HEK293T (cell line): ENCODE measurements at regions not wholly inside any gene's neighbourhood (a gene's known extent, or its start where the extent isn't known, plus 50 kb on each side); places are given as distances from the start of the nearest gene placed in this dataset.
"Not testable (repeated sequence)": the region's sequence is repeated elsewhere in the genome, so short reads cannot be mapped to it uniquely, and the experiment has no call there.

Source experiments
- CTCF ChIA-PET: fragments of 350-600 bp; formaldehyde crosslinking; extraction: SDS; loops from one replicate; lab custom pipeline; 2021; ENCODE audit warnings: antibody characterized with exemption, inconsistent platforms; lab: Yijun Ruan, JAX
- POLR2A ChIA-PET: fragments of 350-600 bp; formaldehyde crosslinking; extraction: SDS; loops from one replicate; lab custom pipeline; 2020; ENCODE audit warnings: antibody characterized with exemption, inconsistent platforms; lab: Yijun Ruan, JAX
- DNase-seq: peaks from one replicate; pipeline ENCODE4 v3.0.0; 2012; ENCODE audit warnings: mixed read lengths; ENCODE audit errors: extremely low spot score
- ARNT ChIP-seq: fragments of 450-650 bp; IDR thresholded peaks from 2 replicates; pipeline ENCODE4 v1.6.1; 2017; ENCODE audit warnings: mild to moderate bottlenecking
- BHLHE40 ChIP-seq: fragments of 450-650 bp; IDR thresholded peaks from 2 replicates; pipeline ENCODE4 v1.6.1; 2016; ENCODE audit warnings: mild to moderate bottlenecking, moderate library complexity, borderline replicate concordance
- CTBP1 ChIP-seq: fragments of 450-650 bp; IDR thresholded peaks from 2 replicates; pipeline ENCODE4 v1.6.1; 2016; ENCODE audit warnings: borderline replicate concordance
- ELF4 ChIP-seq: fragments of 450-650 bp; IDR thresholded peaks from 2 replicates; pipeline ENCODE4 v1.6.1; 2017; ENCODE audit warnings: antibody characterized with exemption
- FOXA1 ChIP-seq: fragments of 450-650 bp; IDR thresholded peaks from 2 replicates; pipeline ENCODE4 v1.6.1; 2016; ENCODE audit warnings: mild to moderate bottlenecking
- FOXK2 ChIP-seq: fragments of 450-650 bp; IDR thresholded peaks from 2 replicates; pipeline ENCODE4 v1.6.1; 2016; ENCODE audit warnings: mild to moderate bottlenecking
- FOXM1 ChIP-seq: fragments of 450-650 bp; IDR thresholded peaks from 2 replicates; pipeline ENCODE4 v1.6.1; 2017; ENCODE audit warnings: mild to moderate bottlenecking, borderline replicate concordance
- HDGF ChIP-seq: fragments of 450-650 bp; IDR thresholded peaks from 2 replicates; pipeline ENCODE4 v1.6.1; 2017; ENCODE audit warnings: antibody characterized with exemption, borderline replicate concordance
- L3MBTL2 ChIP-seq: fragments of 450-650 bp; conservative IDR thresholded peaks from 2 replicates; pipeline ENCODE4 v1.6.1; 2016; ENCODE audit warnings: mild to moderate bottlenecking
- LEF1 ChIP-seq: fragments of 450-650 bp; IDR thresholded peaks from 2 replicates; pipeline ENCODE4 v1.6.1; 2017; ENCODE audit warnings: mild to moderate bottlenecking, borderline replicate concordance
- NFRKB ChIP-seq: fragments of 450-650 bp; IDR thresholded peaks from 2 replicates; pipeline ENCODE4 v1.6.1; 2016; ENCODE audit warnings: mild to moderate bottlenecking, moderate library complexity
- SP1 ChIP-seq: fragments of 450-650 bp; IDR thresholded peaks from 2 replicates; pipeline ENCODE4 v1.6.1; 2017
- SUZ12 ChIP-seq: fragments of 450-650 bp; IDR thresholded peaks from 2 replicates; pipeline ENCODE4 v1.6.1; 2016; ENCODE audit warnings: mild to moderate bottlenecking
- TARDBP ChIP-seq: fragments of 450-650 bp; IDR thresholded peaks from 2 replicates; pipeline ENCODE4 v1.6.1; 2016
- ZNF384 ChIP-seq: fragments of 450-650 bp; IDR thresholded peaks from 2 replicates; pipeline ENCODE4 v1.6.1; 2016
- TF ChIP-seq, protein P1 (sequence below): fragments of 450-650 bp; IDR thresholded peaks from 2 replicates; pipeline ENCODE4 v1.6.1; 2016

GRCh38 chr5:33102551-33102950, 338.2 kb upstream of the TARS1 start:
- TF ChIP-seq ELF4 (no peak), ARNT (no peak), FOXA1 (no peak), L3MBTL2 (no peak), LEF1 (no peak), ZNF384 (no peak), SUZ12 (no peak), CTBP1 (no peak), SP1 (no peak), TARDBP (no peak), FOXK2 (no peak), BHLHE40 (no peak), HDGF (no peak), FOXM1 (no peak), NFRKB (no peak)
- TF ChIP-seq, protein P1, sequence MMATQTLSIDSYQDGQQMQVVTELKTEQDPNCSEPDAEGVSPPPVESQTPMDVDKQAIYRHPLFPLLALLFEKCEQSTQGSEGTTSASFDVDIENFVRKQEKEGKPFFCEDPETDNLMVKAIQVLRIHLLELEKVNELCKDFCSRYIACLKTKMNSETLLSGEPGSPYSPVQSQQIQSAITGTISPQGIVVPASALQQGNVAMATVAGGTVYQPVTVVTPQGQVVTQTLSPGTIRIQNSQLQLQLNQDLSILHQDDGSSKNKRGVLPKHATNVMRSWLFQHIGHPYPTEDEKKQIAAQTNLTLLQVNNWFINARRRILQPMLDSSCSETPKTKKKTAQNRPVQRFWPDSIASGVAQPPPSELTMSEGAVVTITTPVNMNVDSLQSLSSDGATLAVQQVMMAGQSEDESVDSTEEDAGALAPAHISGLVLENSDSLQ = no peak
- CTCF ChIA-PET = no interaction called here
- POLR2A ChIA-PET = no interaction called here
- no peak for DNase-seq

GRCh38 chr5:33105521-33105941, 335.2 kb upstream of the TARS1 start:
- no peak for DNase-seq
- CTCF ChIA-PET = no interaction called here
- POLR2A ChIA-PET = no interaction called here
- TF ChIP-seq ELF4 (no peak), TARDBP (no peak)

GRCh38 chr5:33110496-33110895, 330.3 kb upstream of the TARS1 start:
- CTCF ChIA-PET, POLR2A ChIA-PET, DNase-seq: not testable (repeated sequence)

GRCh38 chr5:33114361-33114760, 326.4 kb upstream of the TARS1 start:
- TF ChIP-seq ARNT (no peak), BHLHE40 (no peak), TARDBP (no peak), SP1 (no peak), FOXK2 (no peak), SUZ12 (no peak), L3MBTL2 (no peak), ELF4 (no peak), ZNF384 (no peak), CTBP1 (no peak), HDGF (no peak), LEF1 (no peak)
- POLR2A ChIA-PET = no interaction called here
- CTCF ChIA-PET = no interaction called here
- DNase-seq = no peak

DNA sequence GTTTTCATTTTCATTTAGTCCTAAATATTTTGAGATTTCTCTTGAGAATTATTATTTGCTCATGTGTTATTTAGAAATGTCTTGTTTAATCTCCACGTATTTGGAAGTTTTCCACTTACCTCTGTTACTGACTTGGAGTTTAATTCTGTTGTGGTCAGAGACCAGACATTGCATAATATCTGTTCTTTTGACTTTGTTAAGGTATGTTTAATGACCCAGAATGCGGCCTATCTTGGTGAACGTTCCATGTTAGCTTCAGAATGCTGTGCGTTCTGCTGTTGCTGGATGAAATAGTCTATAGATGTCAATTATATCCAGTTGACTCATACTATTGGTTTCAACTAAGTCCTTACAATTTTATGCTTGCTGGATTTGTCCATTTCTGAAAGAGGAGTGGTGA, 325.3 kb upstream of the TARS1 start:
- no peak for DNase-seq
- ChIA-PET CTCF (no interaction called here), POLR2A (no interaction called here)
- no peak for TF ChIP-seq FOXM1
- no peak for TF ChIP-seq LEF1

DNA sequence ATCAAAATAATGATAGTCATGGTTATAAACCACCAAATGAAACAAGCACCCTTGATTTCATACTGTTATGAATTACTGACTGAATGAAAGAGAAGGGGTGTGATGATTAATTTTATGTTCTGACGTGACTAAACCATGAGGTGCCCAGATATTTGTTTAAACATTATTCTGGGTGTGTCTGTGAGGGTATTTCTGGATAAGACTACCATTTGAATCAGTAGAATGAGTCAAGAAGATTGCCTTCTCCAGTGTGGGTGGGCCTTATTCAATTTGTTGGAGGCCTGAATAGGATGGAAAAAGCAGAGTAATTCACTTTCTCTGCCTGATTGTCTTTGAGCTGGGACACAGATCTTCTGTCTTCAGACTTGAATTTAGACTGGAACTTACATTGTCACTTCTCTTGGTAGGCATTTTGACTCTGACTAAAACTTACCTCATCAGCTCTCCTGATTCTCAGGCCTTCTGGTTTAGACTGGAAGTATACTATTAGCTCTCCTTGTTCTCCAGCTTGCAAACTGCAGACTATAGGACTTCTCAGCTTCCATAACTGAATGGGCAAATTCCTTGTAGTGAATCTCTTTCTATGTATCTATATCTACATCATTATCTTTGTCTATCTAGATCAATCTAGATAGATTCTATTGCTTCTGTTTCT, 321.9 kb upstream of the TARS1 start:
- no peak for TF ChIP-seq BHLHE40
- TF ChIP-seq ZNF384 = no peak
- TF ChIP-seq ELF4 = no peak
- no peak for TF ChIP-seq FOXA1
- no peak for TF ChIP-seq ARNT
- TF ChIP-seq CTBP1 = no peak
- no peak for TF ChIP-seq SP1
- TF ChIP-seq LEF1 = no peak
- no peak for TF ChIP-seq HDGF
- no peak for TF ChIP-seq L3MBTL2
- no peak for TF ChIP-seq TARDBP
- TF ChIP-seq NFRKB = no peak
- no peak for TF ChIP-seq FOXM1
- TF ChIP-seq FOXK2 = no peak
- no peak for TF ChIP-seq SUZ12
- TF ChIP-seq, protein P1 = no peak
- no peak for DNase-seq
- ChIA-PET POLR2A (no interaction called here), CTCF (no interaction called here)

DNA sequence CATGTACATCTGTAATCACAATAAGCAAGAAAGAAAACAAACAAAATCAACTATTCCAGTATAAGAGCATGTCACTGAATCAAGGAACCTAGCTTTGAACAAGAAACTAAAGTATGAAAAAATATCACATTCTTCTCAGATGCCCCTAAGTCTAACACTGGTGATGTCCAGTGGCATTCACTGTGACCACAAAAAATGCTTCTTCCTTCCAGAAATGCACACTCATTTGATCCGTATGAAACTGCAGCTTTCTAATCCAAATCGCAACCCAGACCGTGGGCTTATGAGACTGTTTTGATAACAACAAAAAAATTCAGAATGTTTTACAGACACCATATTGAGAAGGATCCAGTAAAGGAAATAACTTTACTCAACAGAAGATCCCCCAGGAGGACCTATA, 320.1 kb upstream of the TARS1 start:
- POLR2A ChIA-PET = no interaction called here
- TF ChIP-seq BHLHE40 (no peak), FOXM1 (no peak), CTBP1 (no peak), L3MBTL2 (no peak), FOXA1 (no peak), SUZ12 (no peak), LEF1 (no peak), ZNF384 (no peak), FOXK2 (no peak), TARDBP (no peak), ELF4 (no peak), SP1 (no peak), HDGF (no peak), NFRKB (no peak), ARNT (no peak)
- TF ChIP-seq, protein P1 = no peak
- CTCF ChIA-PET = no interaction called here

More for the DNA sequence above, 320.1 kb upstream of the TARS1 start:
- no peak for DNase-seq
